ENCODE measurements at regions not wholly inside any gene's neighbourhood (a gene's known extent, or its start where the extent isn't known, plus 50 kb on each side); places are given as distances from the start of the nearest gene placed in this dataset.

DNA sequence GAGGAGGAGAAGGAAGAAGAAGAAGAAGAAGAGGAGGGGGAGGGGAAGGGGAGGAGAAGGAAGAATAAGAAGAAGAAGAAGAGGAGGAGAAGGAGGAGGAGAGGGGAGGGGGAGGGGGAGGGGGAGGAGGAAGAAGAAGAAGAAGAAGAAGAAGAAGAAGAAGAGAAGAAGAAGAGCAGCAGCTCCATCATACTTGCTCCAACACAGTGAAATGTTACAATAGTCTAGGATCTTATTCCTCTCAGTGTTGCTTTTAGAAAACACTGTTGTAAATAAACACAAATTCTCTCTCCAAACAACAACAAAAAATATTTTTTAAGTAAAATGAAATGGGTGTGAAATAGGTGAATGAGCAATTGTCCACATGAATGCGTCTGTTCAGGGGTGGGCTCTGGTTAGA, 126.6 kb upstream of the KCNJ16 start:
- DNase-seq (ENCODE audit: low read depth, low spot score), result no peak

- no peak for DNase-seq (ENCODE audit: low read depth, low spot score)
Measured at GRCh38 chr17:69949496-69949895, 125.5 kb upstream of the KCNJ16 start.

GRCh38 chr17:69949973-69950695, 124.9 kb upstream of the KCNJ16 start:
- DNase-seq (ENCODE audit: low read depth, low spot score), result no peak

GRCh38 chr17:69950701-69951418, 124.2 kb upstream of the KCNJ16 start:
- no peak for DNase-seq (ENCODE audit: low read depth, low spot score)

DNA sequence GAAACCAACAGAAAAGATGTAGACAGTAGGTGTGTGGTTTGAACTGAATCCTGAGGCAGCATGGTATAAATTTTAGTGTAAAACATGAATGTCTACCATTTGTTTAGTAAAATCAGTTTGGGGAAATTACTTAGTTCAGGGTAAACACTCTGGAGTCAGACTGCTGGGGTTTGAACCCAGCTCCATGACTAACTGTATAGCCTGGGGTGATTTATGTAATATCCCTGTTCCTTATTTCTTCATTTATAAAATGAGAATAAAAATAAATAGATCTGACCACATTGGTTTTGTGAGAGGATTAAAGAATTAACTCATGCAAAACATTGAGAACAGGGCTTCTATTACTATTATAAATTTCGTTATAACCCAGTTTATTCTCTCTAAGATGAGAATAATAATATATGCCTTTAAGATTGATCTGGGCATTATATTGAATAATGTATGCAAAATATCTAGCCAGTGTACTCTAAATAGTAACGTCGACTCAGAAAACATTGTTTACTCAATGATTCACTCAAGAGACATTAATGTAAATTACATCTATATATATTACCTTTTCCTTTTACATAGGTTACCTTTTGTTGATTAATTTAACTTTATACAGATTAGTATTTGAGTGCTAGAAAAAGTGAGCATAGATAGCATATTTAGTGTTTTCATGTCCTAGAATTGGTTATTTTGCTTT, 120.6 kb upstream of the KCNJ16 start:
- no peak for DNase-seq (ENCODE audit: low read depth, low spot score)

GRCh38 chr17:69958063-69958462, 117.0 kb upstream of the KCNJ16 start:
- DNase-seq (ENCODE audit: low read depth, low spot score), result no peak

GRCh38 chr17:69959283-69959682, 115.7 kb upstream of the KCNJ16 start:
- DNase-seq (ENCODE audit: low read depth, low spot score), result no peak

- DNase-seq (ENCODE audit: low read depth, low spot score), result no peak
Measured at GRCh38 chr17:69960755-69961154, 114.3 kb upstream of the KCNJ16 start.

DNA sequence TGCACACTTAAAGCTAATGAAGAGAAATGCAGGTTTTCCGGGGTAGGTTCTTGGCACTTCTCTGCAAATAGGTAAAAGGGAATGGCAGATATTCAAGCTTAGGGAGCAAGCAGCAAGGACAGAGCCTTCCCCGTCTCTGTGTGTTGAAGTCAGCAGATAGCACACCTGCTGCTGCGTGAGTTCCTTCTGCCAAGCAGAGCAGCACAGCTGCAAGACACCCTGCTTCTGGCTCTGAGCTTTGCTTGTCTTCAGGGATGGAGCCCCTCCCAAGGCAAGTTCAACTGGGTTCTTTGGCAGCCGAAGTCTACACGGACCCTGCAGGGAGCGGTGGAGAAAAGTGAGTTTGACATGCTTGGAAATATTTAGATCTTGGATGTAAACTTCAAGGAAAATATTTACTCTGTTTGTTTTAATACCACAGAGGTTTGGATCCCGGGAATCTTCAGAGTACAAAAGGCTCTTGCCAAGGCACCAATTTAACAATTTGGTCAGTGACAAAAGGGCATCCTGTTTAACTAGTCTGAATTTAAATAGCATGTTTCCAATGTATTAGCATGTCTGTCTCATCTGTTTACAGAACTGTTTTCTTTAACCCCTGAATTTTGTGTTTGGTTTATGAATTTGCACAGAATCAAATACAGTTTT, 113.4 kb upstream of the KCNJ16 start:
- DNase-seq (ENCODE audit: low read depth, low spot score), result no peak

GRCh38 chr17:69962436-69962995, 112.5 kb upstream of the KCNJ16 start:
- no peak for DNase-seq (ENCODE audit: low read depth, low spot score)

DNA sequence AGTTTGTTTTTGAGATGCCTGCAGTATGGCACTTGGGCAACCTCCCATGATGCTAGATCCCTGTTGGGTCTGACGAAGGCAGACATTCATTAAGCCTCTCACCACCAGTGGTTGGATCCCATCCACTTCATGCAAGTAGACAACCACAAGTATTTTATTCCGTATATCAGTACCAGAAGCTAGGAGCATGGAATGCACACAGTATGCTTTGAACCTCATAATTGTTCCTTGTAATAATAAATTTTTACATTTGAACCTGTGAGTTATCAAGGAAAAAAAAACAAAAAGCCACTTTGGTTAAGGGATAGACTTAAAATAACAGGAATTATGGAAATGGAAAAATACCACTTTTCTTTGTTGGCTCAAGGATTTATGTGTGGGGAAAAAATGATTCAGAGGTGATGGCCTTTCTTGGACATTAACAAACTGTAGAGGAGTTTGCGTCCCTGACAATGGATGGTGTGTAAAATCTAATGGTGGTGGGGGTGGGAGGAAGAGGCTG, 107.1 kb upstream of the KCNJ16 start:
- no peak for DNase-seq (ENCODE audit: low read depth, low spot score)

GRCh38 chr17:69969897-69970296, 105.1 kb upstream of the KCNJ16 start:
- DNase-seq (ENCODE audit: low read depth, low spot score), result no peak

DNA sequence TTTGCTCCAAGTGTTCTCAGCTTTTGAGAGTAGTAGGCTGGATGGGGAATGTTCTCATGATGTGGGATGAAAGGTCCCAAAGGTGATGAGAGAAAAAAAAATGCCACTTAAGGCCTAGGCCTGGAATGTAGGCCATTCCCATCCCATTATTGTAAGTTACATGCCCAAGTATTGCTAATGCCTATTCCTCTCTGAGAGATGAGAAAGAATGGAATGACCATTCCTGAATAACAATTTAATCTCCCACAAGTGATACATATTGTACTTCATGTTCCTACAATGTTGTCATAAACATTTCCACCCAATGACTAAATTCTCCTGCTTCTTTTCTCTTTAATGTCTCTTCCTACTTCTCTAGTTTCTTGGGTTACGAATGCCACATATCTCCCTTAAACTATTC, 102.8 kb upstream of the KCNJ16 start:
- DNase-seq (ENCODE audit: low read depth, low spot score), result no peak

DNA sequence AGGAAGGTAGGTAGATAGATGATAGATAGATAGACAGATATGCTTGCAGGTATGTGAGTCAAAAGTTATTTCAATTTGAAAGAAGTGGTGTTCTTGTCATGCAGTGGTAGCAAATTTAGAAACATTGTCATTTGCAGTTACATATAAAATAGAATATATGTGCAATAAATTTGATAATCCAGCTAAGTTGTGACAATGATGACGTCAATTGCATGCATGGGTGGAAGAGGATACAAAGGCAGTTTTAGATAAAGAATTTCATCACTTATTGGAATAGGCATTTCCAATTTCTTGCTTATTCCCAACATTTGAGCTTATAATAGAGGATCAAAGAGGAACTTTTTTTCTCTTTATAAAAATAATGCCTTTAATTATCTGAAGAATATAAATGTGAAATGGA, 99.2 kb upstream of the KCNJ16 start:
- DNase-seq (ENCODE audit: low read depth, low spot score), result no peak

DNA sequence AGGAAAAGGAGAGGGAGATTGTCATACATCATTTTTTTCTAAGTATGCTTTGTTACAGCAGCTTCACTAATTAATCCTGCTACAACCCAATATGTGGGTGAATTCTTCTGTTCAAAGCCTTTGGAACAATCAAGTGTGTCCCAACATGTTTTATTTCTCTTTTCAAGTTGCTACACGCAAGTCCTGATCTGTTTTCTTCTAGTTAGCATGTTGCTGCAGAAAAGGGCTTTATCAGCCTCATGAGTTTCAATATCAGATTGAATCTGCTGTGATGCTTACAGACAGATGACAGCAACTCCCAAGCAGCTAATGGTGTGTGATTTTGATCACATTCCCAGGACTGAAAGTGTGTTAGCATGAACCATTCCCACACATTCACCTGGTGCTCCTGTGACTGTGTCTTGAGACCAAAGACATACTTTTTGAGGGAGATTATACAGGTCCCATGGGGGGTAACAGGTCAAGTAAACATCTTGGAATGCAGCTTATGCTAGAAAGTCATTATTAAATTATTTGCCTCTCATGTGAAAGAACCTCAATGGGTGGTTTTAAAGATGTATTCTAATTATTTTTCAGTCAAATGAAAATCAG, 96.9 kb upstream of the KCNJ16 start:
- DNase-seq (ENCODE audit: low read depth, low spot score), result no peak

DNA sequence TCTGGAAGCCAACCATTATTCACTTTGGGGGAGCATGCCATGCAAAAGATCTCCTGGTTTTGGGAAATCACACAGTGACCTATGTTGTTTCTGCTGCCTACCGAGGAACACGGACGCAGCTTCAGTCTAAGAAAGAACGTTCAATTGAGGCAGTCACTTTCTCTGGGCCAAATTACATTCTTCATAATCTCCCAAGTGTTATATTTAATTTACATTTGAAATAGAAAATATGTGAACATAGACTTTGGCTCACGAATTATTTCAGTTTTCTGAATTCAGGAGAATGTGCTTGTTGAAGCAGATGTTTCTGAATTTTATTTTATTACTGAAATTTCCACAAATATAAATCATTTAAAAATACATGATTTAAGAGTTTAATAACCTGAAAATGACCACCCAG, 93.6 kb upstream of the KCNJ16 start:
- no peak for DNase-seq (ENCODE audit: low read depth, low spot score)

DNA sequence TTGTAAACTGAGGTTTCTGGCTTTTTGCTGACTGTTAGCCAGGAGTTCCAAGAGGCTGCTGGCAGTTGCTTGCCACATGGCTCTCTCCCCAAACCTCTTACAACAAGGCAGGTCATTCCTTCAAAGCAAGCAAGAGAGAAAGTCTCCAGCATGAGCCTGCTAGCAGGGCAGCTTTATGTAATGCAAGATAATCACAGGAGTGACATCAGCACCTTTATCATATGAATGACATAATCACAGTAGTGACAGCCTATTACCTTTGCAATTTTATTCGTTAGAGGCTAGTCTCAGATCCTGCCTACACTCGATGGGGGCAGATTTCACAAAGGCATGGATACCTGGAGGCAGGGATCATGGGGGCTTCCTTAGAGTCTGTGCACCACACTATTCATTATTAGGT, 79.5 kb upstream of the KCNJ16 start:
- no peak for DNase-seq (ENCODE audit: low read depth, low spot score)

- no peak for DNase-seq (ENCODE audit: low read depth, low spot score)
Measured at GRCh38 chr17:69997332-69997731, 77.7 kb upstream of the KCNJ16 start.

- DNase-seq (ENCODE audit: low read depth, low spot score), result no peak
Measured at GRCh38 chr17:69999253-69999652, 75.8 kb upstream of the KCNJ16 start.

DNA sequence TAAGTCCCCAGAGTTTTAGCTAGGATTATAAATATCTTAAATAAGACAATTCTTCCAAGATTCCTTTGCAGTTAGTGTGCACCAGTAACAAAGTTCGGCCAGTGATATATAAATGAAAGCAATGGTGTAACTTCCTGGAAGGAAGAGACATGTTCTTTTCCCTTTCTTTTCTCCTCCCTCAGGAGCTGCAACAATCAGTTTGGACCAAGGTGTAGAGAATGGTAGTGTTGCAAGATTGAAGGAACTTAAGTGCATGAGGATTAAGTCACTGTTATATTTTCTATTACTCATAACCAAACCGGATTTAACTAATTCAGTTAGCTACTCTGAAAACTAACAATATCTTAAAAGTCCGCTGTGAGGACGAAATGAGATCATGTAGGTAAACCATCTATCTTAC, 68.9 kb upstream of the KCNJ16 start:
- no peak for DNase-seq (ENCODE audit: low read depth, low spot score)

DNA sequence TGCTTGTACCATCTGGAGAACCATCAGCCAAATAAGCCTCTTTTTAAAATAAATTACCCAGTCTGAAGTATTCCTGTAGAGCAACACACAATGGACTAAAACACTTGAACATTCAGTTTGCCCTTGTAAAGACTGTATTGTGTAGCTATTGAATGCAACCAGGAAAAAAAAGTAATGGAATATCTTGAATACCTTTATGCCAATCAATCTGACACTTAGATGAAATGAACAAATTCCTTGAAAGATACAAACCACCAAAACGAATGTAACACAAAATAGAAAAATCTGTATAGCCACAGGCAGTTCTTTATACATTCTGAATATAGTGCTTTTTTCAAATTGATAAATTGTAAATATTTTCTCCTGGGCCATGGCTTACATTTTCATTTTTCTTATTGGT, 63.3 kb upstream of the KCNJ16 start:
- DNase-seq (ENCODE audit: low read depth, low spot score), result no peak

Measured in ELF-1 (cell line).